ENCODE measurements at regions not wholly inside any gene's neighbourhood (a gene's known extent, or its start where the extent isn't known, plus 50 kb on each side); places are given as distances from the start of the nearest gene placed in this dataset.
"Not testable (repeated sequence)": the region's sequence is repeated elsewhere in the genome, so short reads cannot be mapped to it uniquely, and the experiment has no call there.

- DNase-seq (ENCODE audit: low read depth, low spot score): no peak
- in situ Hi-C loops (cut with HindIII; ENCODE audit: low pct_unique_long_range_greater_than_20kb, low sequenced_read_pairs): no loop called here
These were observed 427.7 kb downstream of the RPS24 start for GRCh38 chr10:78461333-78461732.

- in situ Hi-C loops (cut with HindIII; ENCODE audit: low pct_unique_long_range_greater_than_20kb, low sequenced_read_pairs): no loop called here
- no peak for DNase-seq (ENCODE audit: low read depth, low spot score)
These were observed 428.5 kb downstream of the RPS24 start for GRCh38 chr10:78462176-78462575.

GRCh38 chr10:78462726-78463228, 429.1 kb downstream of the RPS24 start:
- in situ Hi-C loops (cut with HindIII; ENCODE audit: low pct_unique_long_range_greater_than_20kb, low sequenced_read_pairs): no loop called here

GRCh38 chr10:78464118-78464855, 430.6 kb downstream of the RPS24 start:
- in situ Hi-C loops (cut with HindIII; ENCODE audit: low pct_unique_long_range_greater_than_20kb, low sequenced_read_pairs): no loop called here
- no peak for DNase-seq (ENCODE audit: low read depth, low spot score)

More at GRCh38 chr10:78462726-78463228, 429.1 kb downstream of the RPS24 start:
- no peak for DNase-seq (ENCODE audit: low read depth, low spot score)

GRCh38 chr10:78464856-78465267, 431.2 kb downstream of the RPS24 start:
- no peak for DNase-seq (ENCODE audit: low read depth, low spot score)
- in situ Hi-C loops (cut with HindIII; ENCODE audit: low pct_unique_long_range_greater_than_20kb, low sequenced_read_pairs): no loop called here

GRCh38 chr10:78465431-78465830, 431.8 kb downstream of the RPS24 start:
- in situ Hi-C loops (cut with HindIII; ENCODE audit: low pct_unique_long_range_greater_than_20kb, low sequenced_read_pairs): no loop called here
- DNase-seq (ENCODE audit: low read depth, low spot score): no peak

GRCh38 chr10:78467496-78468106, 433.9 kb downstream of the RPS24 start:
- in situ Hi-C loops (cut with HindIII; ENCODE audit: low pct_unique_long_range_greater_than_20kb, low sequenced_read_pairs): no loop called here
- no peak for DNase-seq (ENCODE audit: low read depth, low spot score)

GRCh38 chr10:78468731-78469130, 435.1 kb downstream of the RPS24 start:
- in situ Hi-C loops (cut with HindIII; ENCODE audit: low pct_unique_long_range_greater_than_20kb, low sequenced_read_pairs); DNase-seq (ENCODE audit: low read depth, low spot score): not testable (repeated sequence)

- no peak for DNase-seq (ENCODE audit: low read depth, low spot score)
- in situ Hi-C loops (cut with HindIII; ENCODE audit: low pct_unique_long_range_greater_than_20kb, low sequenced_read_pairs): no loop called here
These were observed 436.8 kb downstream of the RPS24 start for GRCh38 chr10:78470267-78471103.

- no peak for DNase-seq (ENCODE audit: low read depth, low spot score)
- in situ Hi-C loops (cut with HindIII; ENCODE audit: low pct_unique_long_range_greater_than_20kb, low sequenced_read_pairs): no loop called here
These were observed 437.7 kb downstream of the RPS24 start for GRCh38 chr10:78471326-78471722.

- in situ Hi-C loops (cut with HindIII; ENCODE audit: low pct_unique_long_range_greater_than_20kb, low sequenced_read_pairs): no loop called here
- DNase-seq (ENCODE audit: low read depth, low spot score): no peak
These were observed 438.3 kb downstream of the RPS24 start for GRCh38 chr10:78471723-78472550.

- no peak for DNase-seq (ENCODE audit: low read depth, low spot score)
- in situ Hi-C loops (cut with HindIII; ENCODE audit: low pct_unique_long_range_greater_than_20kb, low sequenced_read_pairs): no loop called here
These were observed 438.9 kb downstream of the RPS24 start for GRCh38 chr10:78472551-78472890.

- in situ Hi-C loops (cut with HindIII; ENCODE audit: low pct_unique_long_range_greater_than_20kb, low sequenced_read_pairs): no loop called here
- no peak for DNase-seq (ENCODE audit: low read depth, low spot score)
These were observed 439.3 kb downstream of the RPS24 start for GRCh38 chr10:78473006-78473405.

GRCh38 chr10:78474743-78475142, 441.1 kb downstream of the RPS24 start:
- in situ Hi-C loops (cut with HindIII; ENCODE audit: low pct_unique_long_range_greater_than_20kb, low sequenced_read_pairs): no loop called here
- DNase-seq (ENCODE audit: low read depth, low spot score): no peak

- no peak for DNase-seq (ENCODE audit: low read depth, low spot score)
- in situ Hi-C loops (cut with HindIII; ENCODE audit: low pct_unique_long_range_greater_than_20kb, low sequenced_read_pairs): no loop called here
These were observed 441.8 kb downstream of the RPS24 start for GRCh38 chr10:78475437-78475836.

- in situ Hi-C loops (cut with HindIII; ENCODE audit: low pct_unique_long_range_greater_than_20kb, low sequenced_read_pairs): no loop called here
- no peak for DNase-seq (ENCODE audit: low read depth, low spot score)
These were observed 442.5 kb downstream of the RPS24 start for GRCh38 chr10:78476156-78476555.

- no peak for DNase-seq (ENCODE audit: low read depth, low spot score)
- in situ Hi-C loops (cut with HindIII; ENCODE audit: low pct_unique_long_range_greater_than_20kb, low sequenced_read_pairs): no loop called here
These were observed 443.2 kb downstream of the RPS24 start for GRCh38 chr10:78476844-78477243.

GRCh38 chr10:78478919-78479318, 445.3 kb downstream of the RPS24 start:
- no peak for DNase-seq (ENCODE audit: low read depth, low spot score)
- in situ Hi-C loops (cut with HindIII; ENCODE audit: low pct_unique_long_range_greater_than_20kb, low sequenced_read_pairs): no loop called here
